Stimulated activated effector memory CD8-positive, alpha-beta T cell treated with anti-CD3 and anti-CD28 coated beads, Interleukin-12 subunit alpha, Interleukin-12 subunit beta, amount 100 ng/mL, for 72 hours (primary cell): ENCODE measurements at regions not wholly inside any gene's neighbourhood (a gene's known extent, or its start where the extent isn't known, plus 50 kb on each side); places are given as distances from the start of the nearest gene placed in this dataset.
A peak's percentile ranks its signal among the peaks of the same experiment; 100 is the strongest.

ENCODE experiments used
- ATAC-seq: fragments of 150-1000 bp; cut with Tn5 transposase; 2 replicates; pipeline ENCODE4 v1.10.0; 2021
- DNase-seq, 2 donors: peaks; one replicate each; pipeline ENCODE4 v3.0.0; 2021 to 2022; ENCODE audit warnings: low spot score in 2 of 2
- H3K27ac Mint-ChIP-seq: one replicate; pipeline ENCODE4 v1.8.0; 2022; ENCODE audit warnings: mild to moderate bottlenecking, mixed read lengths
- H3K36me3 Mint-ChIP-seq: one replicate; pipeline ENCODE4 v1.8.0; 2022; ENCODE audit warnings: mild to moderate bottlenecking, mixed read lengths
- H3K4me1 Mint-ChIP-seq: one replicate; pipeline ENCODE4 v1.8.0; 2022; ENCODE audit warnings: mixed read lengths
- H3K4me3 Mint-ChIP-seq: one replicate; pipeline ENCODE4 v1.8.0; 2022; ENCODE audit warnings: mild to moderate bottlenecking, mixed read lengths
- H3K9me3 Mint-ChIP-seq: one replicate; pipeline ENCODE4 v1.8.0; 2022; ENCODE audit warnings: mixed read lengths

DNA sequence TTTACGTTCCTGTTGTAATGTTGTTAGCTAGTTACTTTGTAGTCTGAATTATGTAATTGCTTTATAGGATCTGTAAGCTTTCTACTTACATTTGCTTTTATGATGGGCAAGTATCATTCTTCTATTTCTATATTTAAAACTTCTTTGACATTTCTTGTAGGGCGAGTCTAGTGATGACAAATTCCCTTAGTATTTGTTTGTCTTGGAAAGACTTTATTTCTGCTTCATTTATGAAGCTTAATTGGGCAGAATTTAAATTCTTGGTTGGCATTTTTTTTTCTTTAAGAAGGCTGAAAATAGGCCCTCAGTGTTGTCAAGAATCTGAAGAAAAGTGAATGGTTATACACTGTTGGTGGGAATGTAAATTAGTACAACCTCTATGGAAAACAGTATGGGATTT lies 506.3 kb downstream of the TENT5A start:
- Mint-ChIP-seq H3K4me3 (no peak overlapping the region), H3K9me3 (peaks cover 3% of the 10 kb centered on the region), H3K4me1 (no peaks in the 10 kb centered on the region), H3K27ac (no peak overlapping the region), H3K36me3 (no peaks in the 10 kb centered on the region)
- no peak for DNase-seq
- ATAC-seq: no peak

DNA sequence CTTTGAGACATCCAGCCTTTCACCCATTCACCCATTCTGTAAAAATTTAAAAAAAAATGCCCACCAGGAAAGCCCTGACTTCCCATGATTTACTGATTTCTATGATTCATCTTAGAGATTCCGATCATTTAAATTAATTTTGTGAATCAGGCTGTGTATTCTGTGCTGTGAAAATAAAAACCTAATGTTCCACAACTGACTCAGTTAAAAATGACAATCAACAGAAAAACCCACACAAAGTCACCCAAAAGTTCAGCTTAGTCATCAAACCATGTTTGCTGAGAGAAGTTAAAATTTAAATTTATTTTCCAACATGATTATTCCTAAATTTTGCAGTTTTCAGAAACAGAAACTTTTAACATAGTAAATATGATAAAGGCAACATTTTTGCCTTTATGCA lies 509.9 kb downstream of the TENT5A start:
- Mint-ChIP-seq H3K4me1 (no peaks in the 10 kb centered on the region), H3K36me3 (no peaks in the 10 kb centered on the region), H3K9me3 (no peaks in the 10 kb centered on the region), H3K4me3 (no peak overlapping the region), H3K27ac (no peak overlapping the region)
- DNase-seq (no peak), ATAC-seq (no peak)

DNA sequence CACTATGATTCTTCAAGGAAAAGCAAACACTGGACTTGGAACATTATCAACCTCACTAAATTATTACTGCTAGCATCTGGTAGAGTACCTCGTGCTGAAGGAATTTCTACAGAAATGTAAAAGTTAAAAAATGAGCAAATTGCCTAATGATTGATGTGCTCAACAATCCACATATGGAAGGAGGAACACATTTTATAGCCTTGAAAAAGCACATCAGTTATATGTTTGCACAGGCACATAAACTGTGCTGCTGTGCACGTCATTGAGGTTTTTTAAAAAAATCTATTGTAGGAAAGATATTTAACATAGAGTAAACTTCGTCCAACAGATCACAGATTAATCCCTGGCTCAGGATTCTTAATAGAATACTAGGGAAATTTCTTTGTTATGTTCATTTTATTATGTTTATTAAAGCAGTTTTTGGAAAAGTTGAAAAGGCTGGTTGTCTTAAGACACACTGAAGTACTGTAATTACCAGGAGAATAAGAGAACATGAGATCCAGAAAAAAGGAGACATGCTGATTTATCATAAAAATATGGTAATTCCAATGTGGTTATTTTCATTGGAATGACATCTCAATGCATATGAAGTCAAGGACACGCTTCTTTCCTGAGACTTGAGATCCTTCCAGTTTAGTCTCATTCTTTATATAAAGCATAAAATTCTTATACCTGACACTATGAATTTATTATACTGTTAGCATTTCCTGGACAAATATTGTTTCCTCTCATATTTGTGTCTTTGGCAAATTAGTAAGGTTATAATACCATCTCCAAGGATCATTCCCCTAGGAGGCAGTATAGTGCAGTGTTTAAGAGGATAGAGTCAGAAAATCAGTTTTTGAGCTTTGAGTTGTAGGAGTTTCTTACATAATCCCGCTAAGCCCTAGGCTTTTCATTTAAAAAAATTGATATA lies 511.1 kb downstream of the TENT5A start:
- Mint-ChIP-seq H3K4me1 (no peaks in the 10 kb centered on the region), H3K36me3 (no peaks in the 10 kb centered on the region), H3K4me3 (no peak overlapping the region), H3K9me3 (no peaks in the 10 kb centered on the region), H3K27ac (no peak overlapping the region)
- ATAC-seq (no peak), DNase-seq (no peak)

DNA sequence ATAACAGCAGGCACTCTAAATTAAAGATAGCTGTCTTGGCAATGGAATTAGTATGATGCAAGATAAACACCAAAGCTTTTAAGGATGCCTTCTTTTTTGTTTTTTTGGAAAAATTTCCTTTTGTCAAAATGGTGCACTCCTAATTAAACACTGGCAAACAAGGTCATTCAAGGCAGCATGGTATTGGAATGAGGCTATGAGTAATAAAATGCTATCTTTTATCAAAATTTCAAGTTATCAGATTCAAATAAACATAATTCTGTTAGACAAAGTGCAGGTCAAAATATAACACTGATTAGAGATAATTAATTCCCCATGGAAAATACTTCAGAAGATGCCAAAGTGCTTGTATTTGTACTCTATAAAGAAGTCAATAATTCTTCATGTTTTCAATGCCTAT lies 514.1 kb downstream of the TENT5A start:
- DNase-seq: no peak
- no peaks in the 10 kb centered on the region for H3K36me3 Mint-ChIP-seq
- H3K4me3 Mint-ChIP-seq: no peak overlapping the region

DNA sequence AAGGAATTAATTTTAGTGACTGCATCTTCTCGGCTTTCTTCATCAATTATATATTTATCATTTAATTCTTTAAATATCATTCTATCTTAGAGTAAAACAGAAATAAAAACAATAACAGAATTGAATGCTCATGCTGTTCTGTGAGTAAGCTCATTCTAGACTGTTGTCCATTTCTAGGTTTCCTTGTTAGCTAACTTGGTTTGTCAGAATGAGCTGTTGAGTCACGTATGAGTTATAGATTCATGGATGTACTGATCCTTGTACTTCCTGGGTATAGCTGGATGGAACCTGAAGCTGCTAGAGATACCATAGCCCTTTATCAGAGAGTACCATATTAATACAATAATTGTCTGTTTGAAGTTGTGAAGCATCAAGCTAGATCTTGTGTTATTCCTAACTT lies 515.3 kb downstream of the TENT5A start:
- Mint-ChIP-seq H3K27ac (no peak overlapping the region), H3K9me3 (peaks cover 6% of the 10 kb centered on the region), H3K4me1 (no peaks in the 10 kb centered on the region), H3K36me3 (no peaks in the 10 kb centered on the region), H3K4me3 (no peak overlapping the region)
- DNase-seq (no peak), ATAC-seq (no peak)

More for the DNA sequence above, 514.1 kb downstream of the TENT5A start:
- no peak for ATAC-seq
- Mint-ChIP-seq H3K27ac (no peak overlapping the region), H3K9me3 (peaks cover 6% of the 10 kb centered on the region), H3K4me1 (no peaks in the 10 kb centered on the region)

DNA sequence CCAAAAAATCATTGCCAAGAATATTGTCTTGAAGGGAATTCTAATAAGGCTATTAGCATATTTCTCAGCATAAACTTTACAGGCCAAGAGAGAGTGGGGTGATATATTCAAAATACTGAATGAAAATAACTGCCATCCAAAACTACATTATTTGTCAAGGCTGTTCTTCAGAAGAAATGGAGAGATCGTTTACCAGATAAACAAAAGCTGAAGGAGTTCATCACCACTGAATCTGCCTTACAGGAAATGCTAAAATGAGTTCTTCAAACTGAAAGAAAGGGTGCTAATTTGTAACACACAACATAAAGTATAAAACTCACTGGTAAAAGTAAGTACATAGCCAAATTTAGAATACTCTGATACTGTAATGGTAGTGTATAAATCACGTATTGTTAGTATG lies 517.0 kb downstream of the TENT5A start:
- ATAC-seq (no peak), DNase-seq (no peak)
- Mint-ChIP-seq H3K9me3 (peaks cover 17% of the 10 kb centered on the region), H3K4me1 (no peaks in the 10 kb centered on the region), H3K27ac (no peak overlapping the region), H3K36me3 (no peaks in the 10 kb centered on the region), H3K4me3 (no peak overlapping the region)

DNA sequence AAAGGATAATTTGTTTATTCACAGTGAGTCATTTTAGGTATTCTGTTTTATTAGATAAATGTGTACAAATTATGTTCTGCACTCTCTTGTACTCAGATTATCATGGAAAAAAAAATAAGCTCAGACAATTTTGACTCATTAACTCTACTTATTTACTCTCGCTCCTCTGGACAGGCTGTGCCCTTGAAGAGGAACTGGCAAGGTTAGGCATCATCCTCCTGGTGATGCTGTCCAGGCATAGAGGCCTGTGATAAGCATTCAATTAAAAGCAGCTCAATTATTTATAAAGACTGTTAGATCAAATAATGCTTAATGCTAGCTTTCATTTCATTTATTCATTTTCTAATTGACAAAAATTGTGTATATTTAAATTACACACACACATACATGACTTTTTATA lies 518.5 kb downstream of the TENT5A start:
- peaks cover 20% of the 10 kb centered on the region for H3K9me3 Mint-ChIP-seq
- ATAC-seq (no peak), DNase-seq (no peak)
- no peaks in the 10 kb centered on the region for H3K36me3 Mint-ChIP-seq
- no peak overlapping the region for H3K27ac Mint-ChIP-seq
- H3K4me1 Mint-ChIP-seq: no peaks in the 10 kb centered on the region
- H3K4me3 Mint-ChIP-seq: no peak overlapping the region

DNA sequence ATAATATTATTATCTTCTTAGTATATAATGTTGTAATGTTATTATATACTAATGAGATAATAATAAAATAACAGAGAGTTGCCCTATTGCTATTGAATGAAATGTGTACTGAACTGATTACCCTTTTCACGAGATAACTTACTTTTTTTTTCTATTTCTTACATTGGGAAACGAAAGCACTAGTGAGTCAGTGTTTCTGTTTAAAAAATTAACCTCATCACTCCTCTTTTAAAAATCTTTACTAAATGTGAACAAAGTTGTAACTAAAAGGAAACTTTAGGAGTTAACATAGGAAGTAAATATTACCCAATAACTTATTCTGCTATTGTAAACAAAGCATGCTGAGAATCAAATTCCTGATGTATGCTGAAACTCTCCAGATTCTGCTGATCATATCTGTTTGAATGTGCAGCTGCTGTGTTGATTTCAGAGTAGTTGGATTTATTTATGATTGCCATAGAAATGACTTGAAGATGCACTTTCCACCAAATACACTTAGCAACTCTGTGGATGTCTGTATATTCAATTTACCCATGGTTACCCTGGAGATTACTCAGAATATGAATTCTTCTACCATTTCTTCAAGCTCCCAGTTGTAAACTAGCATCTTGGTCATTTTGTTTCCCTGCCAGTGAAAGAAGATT lies 523.4 kb downstream of the TENT5A start:
- H3K4me3 Mint-ChIP-seq: no peak overlapping the region
- DNase-seq (no peak), ATAC-seq (no peak)
- H3K9me3 Mint-ChIP-seq: peaks cover 16% of the 10 kb centered on the region
- no peaks in the 10 kb centered on the region for H3K36me3 Mint-ChIP-seq
- no peaks in the 10 kb centered on the region for H3K4me1 Mint-ChIP-seq
- no peak overlapping the region for H3K27ac Mint-ChIP-seq

DNA sequence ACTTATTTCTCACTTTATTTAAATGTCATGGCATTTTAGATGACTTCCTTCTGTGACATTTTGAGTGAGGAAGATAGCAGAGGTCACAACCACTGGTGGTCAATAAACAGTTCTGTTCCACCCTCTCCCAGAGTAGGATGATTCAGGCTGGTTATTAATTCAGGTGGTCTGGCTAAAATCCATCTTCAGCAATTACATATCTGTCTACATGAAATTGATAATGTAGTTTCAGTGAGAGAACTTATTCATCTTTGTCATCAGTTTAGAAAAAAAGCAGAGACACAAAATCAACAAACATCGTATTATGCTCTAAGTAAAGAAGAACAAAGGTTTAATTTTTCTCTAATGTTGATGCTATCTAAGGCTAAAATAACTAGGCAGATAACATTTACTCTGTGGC lies 525.5 kb downstream of the TENT5A start:
- Mint-ChIP-seq H3K4me3 (no peak overlapping the region), H3K27ac (no peak overlapping the region), H3K9me3 (peaks cover 17% of the 10 kb centered on the region), H3K4me1 (no peaks in the 10 kb centered on the region), H3K36me3 (no peaks in the 10 kb centered on the region)
- ATAC-seq (no peak), DNase-seq (no peak)

DNA sequence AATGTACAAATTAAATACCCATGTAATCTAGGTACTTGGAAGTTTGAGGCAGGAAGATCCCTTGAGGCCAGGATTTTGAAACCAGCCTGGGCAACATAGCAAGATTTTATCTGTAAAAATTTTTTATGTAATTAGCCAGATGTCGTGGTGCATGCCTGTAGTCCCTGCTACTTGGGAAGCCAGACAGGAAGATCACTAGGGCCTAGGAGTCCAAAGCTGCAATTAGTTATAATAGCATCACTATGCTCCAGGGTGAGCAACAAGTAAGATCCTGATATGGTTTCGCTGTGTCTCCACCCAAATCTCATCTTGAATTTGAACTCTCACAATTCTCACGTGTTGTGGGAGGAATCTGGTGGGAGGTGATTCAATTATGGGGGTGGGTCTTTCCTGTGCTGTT lies 535.8 kb downstream of the TENT5A start:
- ATAC-seq: no peak
- no peak overlapping the region for H3K27ac Mint-ChIP-seq
- no peak overlapping the region for H3K4me3 Mint-ChIP-seq
- H3K4me1 Mint-ChIP-seq: no peaks in the 10 kb centered on the region
- H3K36me3 Mint-ChIP-seq: no peaks in the 10 kb centered on the region
- DNase-seq: no peak
- peaks cover 8% of the 10 kb centered on the region for H3K9me3 Mint-ChIP-seq

DNA sequence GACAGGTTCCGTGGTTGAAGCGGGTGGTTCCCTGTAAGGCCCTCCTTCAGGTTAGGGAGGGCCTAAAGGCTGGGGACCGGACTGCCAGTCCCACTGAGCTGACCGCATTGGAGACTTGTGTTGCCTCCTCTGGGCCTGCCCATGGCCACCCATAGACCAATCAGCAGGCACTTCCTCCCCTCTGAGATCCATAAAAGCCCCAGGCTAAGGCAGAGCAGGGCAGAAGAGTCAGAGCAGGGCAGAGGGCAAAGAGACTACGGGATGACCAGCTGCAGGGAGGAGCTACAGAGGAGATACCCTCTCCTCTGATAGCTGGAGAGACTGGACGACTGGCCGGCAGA lies 537.4 kb downstream of the TENT5A start:
- Mint-ChIP-seq H3K36me3 (no peaks in the 10 kb centered on the region), H3K9me3 (peaks cover 11% of the 10 kb centered on the region), H3K27ac (no peak overlapping the region), H3K4me1 (no peaks in the 10 kb centered on the region), H3K4me3 (no peak overlapping the region)
- DNase-seq (no peak), ATAC-seq (peak; percentile 45)

DNA sequence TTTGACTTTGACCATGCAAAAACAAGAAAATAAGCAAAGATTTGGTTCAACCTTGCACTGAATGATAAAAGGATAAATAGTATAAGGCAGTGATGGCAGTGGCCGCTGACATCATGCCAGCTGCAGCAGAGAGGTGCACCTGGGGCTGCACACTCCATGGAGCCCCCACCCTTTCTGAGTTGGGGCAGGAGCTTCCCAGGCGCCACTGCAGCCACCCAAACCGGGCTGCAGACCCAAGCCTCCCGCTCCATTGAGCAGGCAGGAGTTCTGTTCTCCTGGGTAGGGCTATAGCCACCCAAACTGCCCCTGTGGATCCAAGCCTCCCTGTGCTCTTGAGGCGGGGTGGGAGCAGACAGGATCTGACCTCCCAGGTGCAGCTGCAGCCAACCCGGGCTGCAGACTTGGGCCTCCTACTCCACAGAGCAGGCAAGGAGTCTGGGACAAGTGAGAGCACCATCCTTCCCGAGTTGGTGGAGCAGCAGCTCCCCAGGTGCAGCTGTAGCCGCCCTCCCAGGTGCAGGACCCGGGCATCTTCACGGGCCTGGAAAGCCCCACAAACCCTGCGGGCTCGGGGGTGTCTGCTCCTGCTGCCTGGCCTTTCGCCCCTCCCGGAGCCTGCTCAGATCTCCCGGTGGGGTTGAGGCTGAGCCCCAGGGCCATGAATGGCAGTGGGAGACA lies 537.9 kb downstream of the TENT5A start:
- H3K36me3 Mint-ChIP-seq: no peaks in the 10 kb centered on the region
- no peak overlapping the region for H3K4me3 Mint-ChIP-seq
- no peak for DNase-seq

DNA sequence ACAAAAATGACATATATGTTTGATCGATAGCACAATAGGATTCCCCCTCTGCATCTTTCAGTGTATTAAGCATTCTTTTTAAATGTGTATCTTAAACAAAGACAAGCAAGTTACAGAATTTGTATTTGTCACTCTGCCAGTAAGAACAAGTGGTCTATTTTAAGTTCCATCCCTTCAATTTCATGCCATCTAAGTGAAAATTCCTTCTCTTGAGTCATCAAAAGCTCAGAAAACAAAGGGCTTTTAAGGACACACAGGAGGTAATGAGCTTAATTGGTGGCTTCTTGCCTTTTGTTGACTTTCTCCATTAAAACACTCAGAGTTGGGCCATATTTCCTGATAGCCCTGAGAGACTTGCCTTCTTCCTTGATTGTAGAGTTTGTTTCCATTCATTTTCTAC lies 547.8 kb downstream of the TENT5A start:
- Mint-ChIP-seq H3K4me3 (no peak overlapping the region), H3K36me3 (no peaks in the 10 kb centered on the region), H3K4me1 (no peaks in the 10 kb centered on the region), H3K9me3 (no peaks in the 10 kb centered on the region), H3K27ac (no peak overlapping the region)
- no peak for ATAC-seq
- no peak for DNase-seq

More for the DNA sequence above, 537.9 kb downstream of the TENT5A start:
- Mint-ChIP-seq H3K4me1 (no peaks in the 10 kb centered on the region), H3K27ac (no peak overlapping the region), H3K9me3 (peaks cover 11% of the 10 kb centered on the region)
- ATAC-seq: peak; percentile 44

DNA sequence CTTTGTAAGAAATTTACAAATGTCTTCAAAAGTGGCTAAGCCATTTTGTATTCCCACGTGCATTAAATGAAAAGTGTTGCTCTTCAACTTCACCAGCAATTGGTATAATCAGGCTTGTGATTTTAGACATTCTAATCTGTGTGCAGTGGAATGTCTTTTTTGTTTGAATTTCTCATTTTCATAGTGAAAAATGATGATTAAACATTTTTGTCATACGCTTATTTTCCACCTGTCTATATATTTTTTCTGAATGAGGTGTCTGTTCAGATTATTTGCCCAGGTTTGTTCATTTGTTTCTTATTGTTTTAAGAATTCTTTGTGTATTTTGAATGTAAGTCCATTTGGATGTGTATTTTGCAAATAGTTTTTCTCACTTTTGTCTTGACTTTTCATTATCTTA lies 558.1 kb downstream of the TENT5A start:
- peaks cover 16% of the 10 kb centered on the region for H3K9me3 Mint-ChIP-seq
- H3K4me1 Mint-ChIP-seq: no peaks in the 10 kb centered on the region
- H3K36me3 Mint-ChIP-seq: no peaks in the 10 kb centered on the region
- ATAC-seq (no peak), DNase-seq (no peak)
- H3K4me3 Mint-ChIP-seq: no peak overlapping the region
- no peak overlapping the region for H3K27ac Mint-ChIP-seq

DNA sequence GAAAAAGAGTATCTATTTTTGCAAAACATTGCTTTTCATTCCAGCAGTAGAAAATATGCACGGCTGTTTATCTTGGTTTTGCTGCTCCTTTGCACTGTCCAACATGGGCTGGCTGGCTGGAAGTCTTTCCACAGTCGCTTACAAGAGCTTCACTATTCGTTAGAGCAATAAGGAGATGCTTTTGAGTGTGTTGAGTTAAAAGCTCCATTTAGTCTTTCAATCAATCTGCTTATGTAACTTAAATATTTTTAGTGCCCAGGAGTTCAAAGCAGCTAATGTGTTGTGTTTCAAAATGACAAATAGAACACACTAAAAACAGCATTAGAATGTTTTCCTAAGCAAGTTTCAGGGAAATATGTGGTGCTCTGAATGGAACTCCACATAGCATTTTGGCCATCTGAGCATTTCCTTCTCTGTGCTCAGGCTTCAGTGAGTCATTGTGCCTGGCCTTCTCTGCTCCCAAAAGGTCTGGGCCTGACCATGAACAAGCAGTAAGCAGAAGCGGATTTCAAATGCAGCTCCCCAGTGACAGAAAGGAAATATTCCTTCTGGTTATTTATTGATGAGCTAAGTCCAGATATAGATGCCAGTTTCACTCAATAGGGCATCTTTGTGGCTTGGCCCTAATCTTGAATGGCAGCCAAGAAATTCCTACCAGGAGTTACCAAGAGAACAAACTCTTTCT lies 580.3 kb downstream of the TENT5A start:
- DNase-seq: no peak
- Mint-ChIP-seq H3K9me3 (peaks cover 3% of the 10 kb centered on the region), H3K27ac (no peak overlapping the region), H3K36me3 (no peaks in the 10 kb centered on the region), H3K4me3 (no peak overlapping the region), H3K4me1 (no peaks in the 10 kb centered on the region)
- no peak for ATAC-seq
